Erythroblast (primary cell): ENCODE measurements at regions not wholly inside any gene's neighbourhood (a gene's known extent, or its start where the extent isn't known, plus 50 kb on each side); places are given as distances from the start of the nearest gene placed in this dataset.

Source experiments
- DNase-seq, 2 experiments: peaks; one replicate each; lab custom pipeline; 2025; lab: John Stamatoyannopoulos, UW
- GATA1 ChIP-seq: IDR thresholded peaks from 2 replicates; pipeline ENCODE4 v1.6.1; 2011; ENCODE audit warnings: low read depth, mild to moderate bottlenecking, control low read depth, low read length, moderate library complexity
- POLR2A ChIP-seq: IDR thresholded peaks from 2 replicates; pipeline ENCODE4 v1.6.1; 2011; ENCODE audit warnings: mild to moderate bottlenecking, low read length

- TF ChIP-seq POLR2A (no peak), GATA1 (no peak)
- no peak for DNase-seq
These were observed 187.6 kb upstream of the NECTIN1 start for GRCh38 chr11:119916568-119916967.

GRCh38 chr11:119912229-119912628 is 183.2 kb upstream of the NECTIN1 start:
- DNase-seq: no peak
- TF ChIP-seq POLR2A (no peak), GATA1 (no peak)

- DNase-seq: no peak
- TF ChIP-seq GATA1 (no peak), POLR2A (no peak)
These were observed 181.7 kb upstream of the NECTIN1 start for GRCh38 chr11:119910650-119911049.

DNA sequence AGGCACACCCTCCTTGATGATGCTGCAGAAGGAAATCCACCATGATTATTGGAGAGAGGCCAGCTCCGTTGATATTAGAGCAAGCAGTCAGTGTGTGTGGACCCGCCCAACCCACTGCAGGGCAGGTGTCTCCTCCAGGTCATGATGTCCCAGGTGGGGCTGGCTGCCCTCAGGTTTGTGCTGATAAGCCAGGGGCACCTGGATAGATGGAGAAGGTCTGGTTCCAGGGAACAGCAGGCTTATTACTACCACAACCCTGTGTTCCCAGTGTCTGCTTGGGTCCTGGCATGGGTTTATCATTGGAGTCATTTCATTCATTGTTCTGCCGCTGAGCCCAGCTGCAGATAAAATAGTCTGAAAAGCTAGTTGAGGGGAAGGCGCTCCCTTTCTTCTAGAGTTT is 181.1 kb upstream of the NECTIN1 start:
- no peak for DNase-seq
- TF ChIP-seq POLR2A (no peak), GATA1 (no peak)

DNA sequence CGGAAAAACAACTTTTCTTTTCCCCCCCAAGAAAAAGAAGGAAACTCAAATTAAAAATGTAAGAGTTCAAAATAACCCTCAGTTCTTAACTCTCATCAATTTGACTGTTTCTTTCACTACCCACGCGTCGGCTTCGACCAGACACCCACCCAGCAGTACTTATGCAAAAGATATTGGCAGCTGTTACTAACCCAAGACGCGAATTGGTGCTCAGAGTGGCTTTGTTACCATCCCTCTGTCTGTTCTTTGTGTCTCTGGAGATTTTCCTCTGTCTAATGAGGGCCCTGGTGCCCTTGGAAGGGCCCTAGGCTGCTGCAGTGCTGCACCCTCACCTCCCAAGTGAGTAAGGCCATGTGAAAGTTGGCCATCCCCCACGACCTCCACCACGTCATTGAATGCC is 180.5 kb upstream of the NECTIN1 start:
- DNase-seq: no peak
- no peak for TF ChIP-seq POLR2A
- no peak for TF ChIP-seq GATA1

DNA sequence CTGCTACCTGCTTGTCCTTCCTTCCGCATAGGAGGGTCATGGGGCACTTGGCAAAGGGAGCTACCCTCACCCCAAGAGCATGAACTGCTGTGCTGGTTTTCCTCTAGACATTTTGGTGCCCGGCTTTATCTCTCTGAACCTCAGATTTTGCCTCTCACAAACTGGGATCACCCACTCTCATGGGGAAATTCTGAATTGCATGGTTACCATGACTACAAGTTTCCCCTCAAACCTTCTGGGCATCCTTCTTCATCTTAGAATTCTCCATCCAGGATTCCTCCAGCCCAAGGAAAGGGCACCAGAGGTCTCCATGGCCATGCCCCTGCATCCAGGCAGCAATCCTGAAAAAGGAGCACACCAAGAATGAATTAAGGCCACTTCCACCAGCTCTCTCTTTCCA is 180.1 kb upstream of the NECTIN1 start:
- TF ChIP-seq GATA1: no peak
- TF ChIP-seq POLR2A: no peak
- DNase-seq: no peak

- TF ChIP-seq GATA1 (no peak), POLR2A (no peak)
- DNase-seq: no peak
These were observed 179.5 kb upstream of the NECTIN1 start for GRCh38 chr11:119908573-119908904.

DNA sequence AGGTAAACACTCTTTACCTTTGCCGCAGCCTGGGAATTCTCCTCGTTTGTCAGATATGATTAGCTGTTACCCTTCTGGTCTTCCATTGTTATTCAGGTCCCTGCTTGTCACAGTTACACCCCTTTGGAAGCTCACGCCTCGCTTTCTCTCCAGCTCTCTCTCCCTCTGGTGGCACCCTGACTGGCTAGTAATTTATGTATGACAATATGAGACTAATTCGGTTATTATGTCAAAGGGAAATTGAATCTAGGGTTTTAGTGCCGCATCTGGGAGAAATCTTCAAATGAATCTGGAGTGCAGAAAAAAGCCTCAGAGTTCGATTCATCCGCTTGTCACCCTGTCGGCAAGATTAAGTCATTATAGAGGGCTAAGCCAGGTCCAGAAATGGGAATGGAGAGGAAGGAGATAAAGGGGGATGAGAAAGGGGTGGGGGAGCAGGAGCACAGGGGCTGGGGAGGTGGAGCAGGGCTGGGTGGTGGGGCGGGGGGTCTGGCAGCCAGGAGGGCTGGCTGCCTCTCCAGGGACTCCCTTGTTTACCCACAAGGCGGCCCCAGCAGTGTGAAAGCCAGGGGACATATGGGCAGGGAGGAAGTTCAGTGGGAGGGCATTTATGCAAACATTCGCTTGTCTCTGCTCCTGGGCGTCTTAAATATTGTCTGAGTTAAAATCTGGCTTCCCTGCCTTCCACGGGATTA is 179.0 kb upstream of the NECTIN1 start:
- no peak for DNase-seq
- TF ChIP-seq GATA1: no peak

DNA sequence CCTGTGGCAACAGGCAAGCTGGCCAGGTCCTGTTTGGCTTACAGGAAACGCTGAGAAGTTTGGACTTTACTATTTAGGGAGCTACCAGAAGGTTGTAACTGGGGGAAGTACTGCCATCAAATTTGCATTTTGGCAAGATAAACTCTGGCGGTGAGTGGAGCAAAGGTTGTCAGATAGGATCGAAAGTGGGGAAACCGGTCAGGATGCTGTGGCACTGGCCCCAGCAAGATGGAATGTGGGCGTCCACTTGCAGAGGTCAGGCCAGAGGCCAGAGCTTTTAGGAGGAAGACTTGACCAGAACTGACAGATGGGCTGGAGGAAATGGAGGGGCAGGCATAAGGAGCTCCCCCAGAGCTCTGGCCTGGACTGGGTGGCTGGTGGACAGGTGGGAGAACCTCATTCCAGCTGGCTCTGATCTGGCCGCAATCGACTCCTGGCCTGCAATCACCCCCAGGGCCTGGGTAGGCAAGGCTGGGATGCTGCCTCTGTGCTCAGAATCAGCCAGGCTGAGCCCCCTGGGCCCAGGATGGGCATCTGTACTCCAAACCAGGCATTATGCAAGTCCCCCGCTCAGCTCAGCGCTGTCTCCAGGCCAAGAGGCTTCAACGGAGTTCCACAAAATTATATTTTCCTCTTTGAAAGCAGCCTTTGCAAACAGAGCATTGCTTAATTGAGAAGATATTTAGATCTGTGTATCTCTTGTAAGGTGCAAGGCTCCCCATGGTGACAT is 178.3 kb upstream of the NECTIN1 start:
- TF ChIP-seq POLR2A (no peak), GATA1 (no peak)
- DNase-seq: no peak

GRCh38 chr11:119906376-119906775 is 177.4 kb upstream of the NECTIN1 start:
- TF ChIP-seq POLR2A (no peak), GATA1 (no peak)

DNA sequence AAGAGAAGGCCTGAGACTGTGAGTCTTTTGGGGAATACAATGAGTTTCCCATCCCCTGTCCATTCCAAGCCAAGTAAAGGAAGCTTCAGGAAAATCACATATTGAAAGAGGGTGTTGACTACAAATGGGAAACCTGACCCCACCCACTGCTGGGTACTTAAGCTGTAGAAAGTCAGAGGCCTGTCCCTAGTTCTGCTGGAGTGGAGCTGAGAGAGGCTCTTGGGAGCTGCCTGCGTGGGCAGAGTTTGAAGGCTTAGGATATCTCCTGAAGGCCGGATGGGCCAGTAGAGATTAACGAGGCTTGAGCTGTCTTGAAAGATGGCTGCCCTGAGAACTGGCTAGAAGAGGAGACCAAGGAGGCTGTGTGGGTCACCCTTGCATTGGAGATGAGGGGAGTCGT is 176.2 kb upstream of the NECTIN1 start:
- DNase-seq: no peak
- TF ChIP-seq GATA1 (no peak), POLR2A (no peak)

More at GRCh38 chr11:119906376-119906775, 177.4 kb upstream of the NECTIN1 start:
- no peak for DNase-seq

DNA sequence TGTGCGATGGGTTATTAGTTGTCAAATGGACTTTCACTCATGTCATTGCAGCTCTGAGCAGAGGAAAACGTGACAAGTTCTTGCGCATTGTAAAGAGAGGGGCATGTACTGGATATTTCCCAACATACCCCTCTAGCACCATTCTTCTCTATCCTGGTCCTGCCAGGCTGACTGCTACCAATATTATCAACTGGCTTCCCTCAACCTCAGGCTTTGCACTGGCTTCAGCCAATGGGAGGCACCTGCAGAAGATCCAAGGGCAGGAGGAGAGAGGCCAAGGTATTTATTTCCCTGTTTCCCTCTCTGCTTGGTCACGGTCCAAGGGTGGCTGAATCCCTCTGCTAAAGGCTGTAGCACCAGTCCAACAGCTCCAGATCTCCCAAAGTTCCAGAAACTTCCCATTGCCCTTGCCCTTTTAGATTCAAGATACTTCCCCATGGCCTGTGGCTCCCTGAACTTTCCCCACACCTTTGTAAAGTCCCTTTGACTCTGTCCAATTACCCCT is 175.6 kb upstream of the NECTIN1 start:
- TF ChIP-seq POLR2A: no peak
- TF ChIP-seq GATA1: no peak
- DNase-seq: no peak

- DNase-seq: no peak
- TF ChIP-seq POLR2A (no peak), GATA1 (no peak)
These were observed 174.8 kb upstream of the NECTIN1 start for GRCh38 chr11:119903821-119904220.

DNA sequence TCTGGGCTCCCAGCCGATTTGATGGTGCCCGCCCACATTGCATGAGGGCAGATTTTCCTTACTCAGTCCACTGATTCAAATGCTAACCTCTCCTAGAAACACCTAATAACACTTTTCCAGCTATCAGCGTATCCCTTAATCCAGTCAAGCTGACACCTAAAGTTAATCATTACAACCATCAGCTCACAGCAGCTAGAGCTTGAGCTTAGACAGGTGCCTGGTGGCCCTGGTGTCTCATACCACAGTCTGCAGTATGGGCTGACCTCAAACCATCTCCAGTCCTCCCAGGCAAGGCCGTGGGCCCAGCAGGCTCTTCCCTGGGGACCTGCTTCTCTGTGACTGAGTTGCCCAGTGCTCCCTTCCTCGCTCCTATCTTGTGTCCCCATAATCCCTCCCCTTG is 174.4 kb upstream of the NECTIN1 start:
- no peak for DNase-seq

More for the DNA sequence above, 174.4 kb upstream of the NECTIN1 start:
- TF ChIP-seq POLR2A (no peak), GATA1 (no peak)
